ENCODE measurements at regions not wholly inside any gene's neighbourhood (a gene's known extent, or its start where the extent isn't known, plus 50 kb on each side); places are given as distances from the start of the nearest gene placed in this dataset.

- H3K27me3 Mint-ChIP-seq: no peaks in the 10 kb centered on the region
- no peak overlapping the region for H3K27ac Mint-ChIP-seq
- peaks cover 11% of the 10 kb centered on the region for H3K9me3 Mint-ChIP-seq
- no peak overlapping the region for H3K4me3 Mint-ChIP-seq
- no peaks in the 10 kb centered on the region for H3K36me3 Mint-ChIP-seq
- H3K4me1 Mint-ChIP-seq: no peaks in the 10 kb centered on the region
Measured at GRCh38 chr10:107476408-107476807, 311.9 kb upstream of the SORCS1 start.

- Mint-ChIP-seq H3K36me3 (no peaks in the 10 kb centered on the region), H3K9me3 (peaks cover 11% of the 10 kb centered on the region), H3K27me3 (no peaks in the 10 kb centered on the region), H3K4me1 (no peaks in the 10 kb centered on the region), H3K4me3 (no peak overlapping the region), H3K27ac (no peak overlapping the region)
Measured at GRCh38 chr10:107474650-107475049, 310.1 kb upstream of the SORCS1 start.

- Mint-ChIP-seq H3K4me3 (no peak overlapping the region), H3K27me3 (no peaks in the 10 kb centered on the region), H3K4me1 (no peaks in the 10 kb centered on the region), H3K9me3 (peaks cover 11% of the 10 kb centered on the region), H3K36me3 (no peaks in the 10 kb centered on the region), H3K27ac (no peak overlapping the region)
Measured at GRCh38 chr10:107473225-107473624, 308.7 kb upstream of the SORCS1 start.

GRCh38 chr10:107471911-107472310 is 307.4 kb upstream of the SORCS1 start:
- H3K27ac Mint-ChIP-seq: no peak overlapping the region
- no peaks in the 10 kb centered on the region for H3K27me3 Mint-ChIP-seq
- H3K9me3 Mint-ChIP-seq: peaks cover 11% of the 10 kb centered on the region
- H3K4me1 Mint-ChIP-seq: no peaks in the 10 kb centered on the region
- H3K4me3 Mint-ChIP-seq: no peak overlapping the region
- no peaks in the 10 kb centered on the region for H3K36me3 Mint-ChIP-seq

- no peak overlapping the region for H3K4me3 Mint-ChIP-seq
- no peak overlapping the region for H3K27ac Mint-ChIP-seq
- H3K4me1 Mint-ChIP-seq: no peaks in the 10 kb centered on the region
- no peaks in the 10 kb centered on the region for H3K9me3 Mint-ChIP-seq
- H3K27me3 Mint-ChIP-seq: no peaks in the 10 kb centered on the region
- no peaks in the 10 kb centered on the region for H3K36me3 Mint-ChIP-seq
Measured at GRCh38 chr10:107453561-107453960, 289.1 kb upstream of the SORCS1 start.

- peaks cover 6% of the 10 kb centered on the region for H3K9me3 Mint-ChIP-seq
- no peak overlapping the region for H3K27ac Mint-ChIP-seq
Measured at GRCh38 chr10:107451047-107451446, 286.5 kb upstream of the SORCS1 start.

GRCh38 chr10:107450056-107450455 is 285.6 kb upstream of the SORCS1 start:
- no peak overlapping the region for H3K27ac Mint-ChIP-seq
- H3K4me1 Mint-ChIP-seq: no peaks in the 10 kb centered on the region
- H3K9me3 Mint-ChIP-seq: peaks cover 6% of the 10 kb centered on the region
- no peak overlapping the region for H3K4me3 Mint-ChIP-seq
- no peaks in the 10 kb centered on the region for H3K27me3 Mint-ChIP-seq
- no peaks in the 10 kb centered on the region for H3K36me3 Mint-ChIP-seq

More at GRCh38 chr10:107451047-107451446, 286.5 kb upstream of the SORCS1 start:
- Mint-ChIP-seq H3K27me3 (no peaks in the 10 kb centered on the region), H3K36me3 (no peaks in the 10 kb centered on the region), H3K4me1 (no peaks in the 10 kb centered on the region), H3K4me3 (no peak overlapping the region)

GRCh38 chr10:107444443-107444842 is 279.9 kb upstream of the SORCS1 start:
- H3K27me3 Mint-ChIP-seq: no peaks in the 10 kb centered on the region
- H3K27ac Mint-ChIP-seq: no peak overlapping the region
- no peak overlapping the region for H3K4me3 Mint-ChIP-seq
- peaks cover 6% of the 10 kb centered on the region for H3K9me3 Mint-ChIP-seq
- H3K36me3 Mint-ChIP-seq: no peaks in the 10 kb centered on the region
- H3K4me1 Mint-ChIP-seq: no peaks in the 10 kb centered on the region

- Mint-ChIP-seq H3K4me1 (no peaks in the 10 kb centered on the region), H3K4me3 (no peak overlapping the region), H3K36me3 (no peaks in the 10 kb centered on the region), H3K27me3 (no peaks in the 10 kb centered on the region), H3K27ac (no peak overlapping the region), H3K9me3 (peaks cover 6% of the 10 kb centered on the region)
Measured at GRCh38 chr10:107443813-107444212, 279.3 kb upstream of the SORCS1 start.

- Mint-ChIP-seq H3K4me1 (no peaks in the 10 kb centered on the region), H3K27me3 (no peaks in the 10 kb centered on the region), H3K4me3 (no peak overlapping the region), H3K9me3 (peaks cover 6% of the 10 kb centered on the region), H3K36me3 (no peaks in the 10 kb centered on the region), H3K27ac (no peak overlapping the region)
Measured at GRCh38 chr10:107443326-107443725, 278.8 kb upstream of the SORCS1 start.

- Mint-ChIP-seq H3K9me3 (peaks cover 6% of the 10 kb centered on the region), H3K4me3 (no peak overlapping the region), H3K36me3 (no peaks in the 10 kb centered on the region), H3K27ac (no peak overlapping the region), H3K4me1 (no peaks in the 10 kb centered on the region), H3K27me3 (no peaks in the 10 kb centered on the region)
Measured at GRCh38 chr10:107442035-107442505, 277.6 kb upstream of the SORCS1 start.

GRCh38 chr10:107440741-107441140 is 276.2 kb upstream of the SORCS1 start:
- no peaks in the 10 kb centered on the region for H3K27me3 Mint-ChIP-seq
- H3K4me1 Mint-ChIP-seq: no peaks in the 10 kb centered on the region

GRCh38 chr10:107437921-107438320 is 273.4 kb upstream of the SORCS1 start:
- no peaks in the 10 kb centered on the region for H3K27me3 Mint-ChIP-seq
- no peak overlapping the region for H3K27ac Mint-ChIP-seq
- H3K4me1 Mint-ChIP-seq: no peaks in the 10 kb centered on the region
- no peaks in the 10 kb centered on the region for H3K36me3 Mint-ChIP-seq
- no peaks in the 10 kb centered on the region for H3K9me3 Mint-ChIP-seq
- no peak overlapping the region for H3K4me3 Mint-ChIP-seq

More at GRCh38 chr10:107440741-107441140, 276.2 kb upstream of the SORCS1 start:
- no peaks in the 10 kb centered on the region for H3K9me3 Mint-ChIP-seq
- no peak overlapping the region for H3K27ac Mint-ChIP-seq
- H3K4me3 Mint-ChIP-seq: no peak overlapping the region
- no peaks in the 10 kb centered on the region for H3K36me3 Mint-ChIP-seq

- H3K36me3 Mint-ChIP-seq: no peaks in the 10 kb centered on the region
- H3K27me3 Mint-ChIP-seq: no peaks in the 10 kb centered on the region
- H3K9me3 Mint-ChIP-seq: no peaks in the 10 kb centered on the region
- H3K4me3 Mint-ChIP-seq: no peak overlapping the region
- no peak overlapping the region for H3K27ac Mint-ChIP-seq
- no peaks in the 10 kb centered on the region for H3K4me1 Mint-ChIP-seq
Measured at GRCh38 chr10:107436568-107436967, 272.1 kb upstream of the SORCS1 start.

GRCh38 chr10:107434854-107435253 is 270.3 kb upstream of the SORCS1 start:
- H3K27me3 Mint-ChIP-seq: no peaks in the 10 kb centered on the region
- no peak overlapping the region for H3K27ac Mint-ChIP-seq
- no peaks in the 10 kb centered on the region for H3K4me1 Mint-ChIP-seq
- H3K9me3 Mint-ChIP-seq: no peaks in the 10 kb centered on the region
- H3K36me3 Mint-ChIP-seq: no peaks in the 10 kb centered on the region
- H3K4me3 Mint-ChIP-seq: no peak overlapping the region

GRCh38 chr10:107434201-107434600 is 269.7 kb upstream of the SORCS1 start:
- Mint-ChIP-seq H3K9me3 (no peaks in the 10 kb centered on the region), H3K27ac (no peak overlapping the region), H3K27me3 (no peaks in the 10 kb centered on the region), H3K4me1 (no peaks in the 10 kb centered on the region), H3K4me3 (no peak overlapping the region), H3K36me3 (no peaks in the 10 kb centered on the region)

- Mint-ChIP-seq H3K4me1 (no peaks in the 10 kb centered on the region), H3K9me3 (no peaks in the 10 kb centered on the region), H3K36me3 (no peaks in the 10 kb centered on the region), H3K27ac (no peak overlapping the region), H3K27me3 (no peaks in the 10 kb centered on the region), H3K4me3 (no peak overlapping the region)
Measured at GRCh38 chr10:107433605-107434004, 269.1 kb upstream of the SORCS1 start.

Measured in activated naive CD4-positive, alpha-beta T cell treated with anti-CD3 and anti-CD28 coated beads, Interleukin-2, amount 50 U/mL, for 24 hours (primary cell).